ENCODE measurements at regions not wholly inside any gene's neighbourhood (a gene's known extent, or its start where the extent isn't known, plus 50 kb on each side); places are given as distances from the start of the nearest gene placed in this dataset.

GRCh38 chr7:106797937-106798336 is 67.1 kb upstream of the PIK3CG start:
- no peak for DNase-seq (ENCODE audit: low spot score in 2 of 2)
- H3K9me3 ChIP-seq = peaks cover 0 to 10% (median 0%) of the 10 kb centered on the region in 4 donors
- H3K27me3 ChIP-seq = no peaks in the 10 kb centered on the region
- TF ChIP-seq POLR2A (IDR thresholded peaks at IDR 0.05) (no peak), EP300 (IDR thresholded peaks at IDR 0.05) (no peak), CTCF (IDR thresholded peaks at IDR 0.05) (no peak)
- no peak overlapping the region for H3K27ac ChIP-seq
- H3K4me3 ChIP-seq = no peak overlapping the region
- WGBS, 2 donors = 95 to 96% methylated on average over 1 of the region's 1 CpG
- no peaks in the 10 kb centered on the region for H3K36me3 ChIP-seq
- H3K4me1 ChIP-seq = no peaks in the 10 kb centered on the region

GRCh38 chr7:106802589-106802988 is 62.5 kb upstream of the PIK3CG start:
- 88 to 92% methylated on average over 2 of the region's 2 CpGs for WGBS, 2 donors
- no peak for DNase-seq (ENCODE audit: low spot score in 2 of 2)
- Histone ChIP-seq H3K27ac (no peak overlapping the region), H3K9me3 (peaks cover 0 to 9% (median 0%) of the 10 kb centered on the region in 4 donors), H3K4me3 (no peak overlapping the region), H3K4me1 (no peaks in the 10 kb centered on the region), H3K27me3 (no peaks in the 10 kb centered on the region), H3K36me3 (no peaks in the 10 kb centered on the region)
- TF ChIP-seq POLR2A (IDR thresholded peaks at IDR 0.05) = no peak
- TF ChIP-seq EP300 (IDR thresholded peaks at IDR 0.05) = no peak
- no peak for TF ChIP-seq CTCF (IDR thresholded peaks at IDR 0.05)

GRCh38 chr7:106806556-106806955 is 58.5 kb upstream of the PIK3CG start:
- no peaks in the 10 kb centered on the region for H3K36me3 ChIP-seq
- DNase-seq (ENCODE audit: low spot score in 2 of 2) = no peak
- H3K4me3 ChIP-seq = no peak overlapping the region
- H3K9me3 ChIP-seq = no peaks in the 10 kb centered on the region
- 46 to 50% methylated on average over 4 of the region's 4 CpGs for WGBS, 2 donors
- no peak overlapping the region for H3K27ac ChIP-seq
- H3K27me3 ChIP-seq = no peaks in the 10 kb centered on the region
- TF ChIP-seq EP300 (IDR thresholded peaks at IDR 0.05) (no peak), POLR2A (IDR thresholded peaks at IDR 0.05) (no peak), CTCF (IDR thresholded peaks at IDR 0.05) (no peak)
- no peaks in the 10 kb centered on the region for H3K4me1 ChIP-seq

- 83 to 91% methylated on average over 4 of the region's 4 CpGs for WGBS, 2 donors
- no peak for TF ChIP-seq CTCF (IDR thresholded peaks at IDR 0.05)
- no peak for TF ChIP-seq POLR2A (IDR thresholded peaks at IDR 0.05)
- no peak for TF ChIP-seq EP300 (IDR thresholded peaks at IDR 0.05)
- no peak overlapping the region for H3K27ac ChIP-seq
- no peaks in the 10 kb centered on the region for H3K4me1 ChIP-seq
- H3K4me3 ChIP-seq = no peak overlapping the region
- no peaks in the 10 kb centered on the region for H3K9me3 ChIP-seq
- no peaks in the 10 kb centered on the region for H3K36me3 ChIP-seq
- DNase-seq (ENCODE audit: low spot score in 2 of 2) = no peak
- no peaks in the 10 kb centered on the region for H3K27me3 ChIP-seq
These were observed 57.6 kb upstream of the PIK3CG start for GRCh38 chr7:106807474-106807873.

GRCh38 chr7:106808967-106809635 is 56.0 kb upstream of the PIK3CG start:
- Histone ChIP-seq H3K4me1 (no peaks in the 10 kb centered on the region), H3K27ac (no peak overlapping the region), H3K36me3 (no peaks in the 10 kb centered on the region), H3K27me3 (no peaks in the 10 kb centered on the region), H3K9me3 (no peaks in the 10 kb centered on the region), H3K4me3 (no peak overlapping the region)
- TF ChIP-seq POLR2A (IDR thresholded peaks at IDR 0.05) (no peak), EP300 (IDR thresholded peaks at IDR 0.05) (no peak)
- DNase-seq (ENCODE audit: low spot score in 2 of 2) = no peak
- WGBS, 2 donors = 90 to 93% methylated on average over 9 of the region's 9 CpGs

All from tibial nerve (tissue), 4 donors.